NCI-H1436 treated with DMSO at 0.1 percent for 48 hours (cell line): ENCODE measurements at regions not wholly inside any gene's neighbourhood (a gene's known extent, or its start where the extent isn't known, plus 50 kb on each side); places are given as distances from the start of the nearest gene placed in this dataset.

ENCODE experiments used
- DNase-seq: peaks from one replicate; lab custom pipeline; 2025; lab: John Stamatoyannopoulos, UW

- DNase-seq: no peak
Measured at GRCh38 chr1:115577513-115577912, 64.3 kb upstream of the VANGL1 start.

- DNase-seq: no peak
Measured at GRCh38 chr1:115575661-115576060, 66.1 kb upstream of the VANGL1 start.

- no peak for DNase-seq
Measured at GRCh38 chr1:115572710-115573109, 69.1 kb upstream of the VANGL1 start.

GRCh38 chr1:115567431-115567830, 74.3 kb upstream of the VANGL1 start:
- no peak for DNase-seq

- no peak for DNase-seq
Measured at GRCh38 chr1:115565791-115566190, 76.0 kb upstream of the VANGL1 start.

- DNase-seq: no peak
Measured at GRCh38 chr1:115565353-115565752, 76.4 kb upstream of the VANGL1 start.

GRCh38 chr1:115564201-115564600, 77.6 kb upstream of the VANGL1 start:
- DNase-seq: no peak

GRCh38 chr1:115560027-115560426, 81.7 kb upstream of the VANGL1 start:
- DNase-seq: no peak

GRCh38 chr1:115558275-115558674, 83.5 kb upstream of the VANGL1 start:
- no peak for DNase-seq

GRCh38 chr1:115557715-115558114, 84.1 kb upstream of the VANGL1 start:
- no peak for DNase-seq

GRCh38 chr1:115556236-115556635, 85.5 kb upstream of the VANGL1 start:
- DNase-seq: no peak

GRCh38 chr1:115555446-115555845, 86.3 kb upstream of the VANGL1 start:
- no peak for DNase-seq

- no peak for DNase-seq
Measured at GRCh38 chr1:115547696-115548095, 94.1 kb upstream of the VANGL1 start.

GRCh38 chr1:115546846-115547245, 94.9 kb upstream of the VANGL1 start:
- no peak for DNase-seq

- DNase-seq: no peak
Measured at GRCh38 chr1:115545791-115546733, 95.7 kb upstream of the VANGL1 start.

GRCh38 chr1:115545096-115545720, 96.6 kb upstream of the VANGL1 start:
- DNase-seq: no peak

- no peak for DNase-seq
Measured at GRCh38 chr1:115544131-115544530, 97.6 kb upstream of the VANGL1 start.

- DNase-seq: no peak
Measured at GRCh38 chr1:115543247-115543646, 98.5 kb upstream of the VANGL1 start.

- DNase-seq: no peak
Measured at GRCh38 chr1:115539736-115540135, 102.0 kb upstream of the VANGL1 start.

GRCh38 chr1:115539061-115539460, 102.7 kb upstream of the VANGL1 start:
- DNase-seq: no peak

GRCh38 chr1:115538579-115538978, 103.2 kb upstream of the VANGL1 start:
- DNase-seq: no peak

GRCh38 chr1:115537415-115537814, 104.4 kb upstream of the VANGL1 start:
- no peak for DNase-seq

- no peak for DNase-seq
Measured at GRCh38 chr1:115536279-115536816, 105.4 kb upstream of the VANGL1 start.
